Heart right ventricle (tissue), 16 donors: ENCODE measurements at regions not wholly inside any gene's neighbourhood (a gene's known extent, or its start where the extent isn't known, plus 50 kb on each side); places are given as distances from the start of the nearest gene placed in this dataset.

Experiments
- ATAC-seq, 8 donors: fragments of 200-7000 bp; cut with Tn5 transposase; one replicate each; pipeline ENCODE4 v1.9.1; 2020; ENCODE audit warnings: mild to moderate bottlenecking in 8 of 8, moderate library complexity in 8 of 8, moderate number of reproducible peaks in 1 of 8
- DNase-seq, 2 donors: peaks; one replicate each; pipeline ENCODE4 v3.0.0-alpha.2; 2020
- H3K27ac ChIP-seq, 10 donors: fragments of 200-600 bp; sonication (generic) in 2 of 10; one replicate each; pipeline versions ENCODE4 v1.5.0 to v1.8.0; 2020 to 2022; ENCODE audit warnings: mild to moderate bottlenecking in 3 of 10
- H3K27me3 ChIP-seq, 7 donors: fragments of 200-600 bp; one replicate each; pipeline ENCODE4 v1.8.0; 2021 to 2022; ENCODE audit warnings: mild to moderate bottlenecking in 2 of 7
- H3K36me3 ChIP-seq, 9 donors: fragments of 200-600 bp; sonication (generic) in 1 of 9; one replicate each; pipeline versions ENCODE4 v1.5.0 to v1.8.0; 2020 to 2022; ENCODE audit warnings: mild to moderate bottlenecking in 2 of 9
- H3K4me1 ChIP-seq, 9 donors: fragments of 200-600 bp; sonication (generic) in 1 of 9; one replicate each; pipeline versions ENCODE4 v1.5.0 to v1.8.0; 2020 to 2022; ENCODE audit warnings: mild to moderate bottlenecking in 4 of 9
- H3K4me3 ChIP-seq, 10 donors: fragments of 200-600 bp; sonication (generic) in 2 of 10; one replicate each; pipeline versions ENCODE4 v1.5.0 to v1.8.0; 2020 to 2022; ENCODE audit warnings: mild to moderate bottlenecking in 7 of 10, moderate library complexity in 2 of 10
- H3K9me3 ChIP-seq, 11 donors: fragments of 200-600 bp in 10 of 11; sonication (generic) in 2 of 11; one replicate each; pipeline versions ENCODE4 v1.5.0 to v1.8.0; 2013 to 2022; ENCODE audit warnings: mild to moderate bottlenecking in 2 of 11, control low read depth in 1 of 11, moderate library complexity in 1 of 11
- CTCF ChIP-seq, 9 donors: fragments of 200-600 bp; sonication (generic) in 2 of 9; IDR thresholded peaks; one replicate each; pipeline versions ENCODE4 v1.5.0 to v1.8.0; 2021 to 2022; ENCODE audit warnings: antibody characterized with exemption in 9 of 9, mild to moderate bottlenecking in 5 of 9, moderate library complexity in 1 of 9
- WGBS, 2 donors: extraction: QIAGEN DNeasy Blood & Tissue Kit; methylation state at CpG; one replicate each; pipeline ENCODE4 v1.1.7; 2013; ENCODE audit warnings: inconsistent platforms in 1 of 2; 5-methylcytosine and 5-hydroxymethylcytosine counted together
- intact Hi-C, 10 donors: fragments of 100-400 bp; cut with DNase I; formaldehyde crosslinking; loops; one replicate each; pipeline versions ENCODE4 v1.11.1 to v1.14.2; 2022
- donor health status: Arrhythmogenic right ventricular cardiomyopathy.
- donor health status: ischemic (EF 13 %, LVEDD 7.1; RV severe dilation, severe dysfunction).
- donor health status: healthy with polysubstance abuse.
- donor health status: DM: no; HTN: yes; CAD: no.
- donor health status: DM: no; HTN: no; CAD: no.
- donor health status: ischemic (EF 25% LVEDD 6.9; RV normal size, moderate dysfunction).
- donor health status: ischemic (EF 25% LVEDD 5.7; RV mildly dilated, moderate dysfunction).
- donor health status: healthy.
- donor health status: DM: yes; HTN: yes; CAD: no.
- donor health status: Ischemic cardiomyopathy.
- donor health status: ischemic (EF 35%, LVEDD 5.7; RV mildly dilated, moderate dysfunction).
- donor health status: nonischemic (EF 11% LVEDD 7.7; RV severe dilation, severe dysfunction).
- donor health status: DM: yes; HTN: yes; CAD: no.
- donor health status: PGD.
- donor health status: ischemic (EF 29% LVEDD 5.4; RV normal size, mild dysfunction).
- donor health status: nonischemic (EF 23%, LVEDD 6.1; RV moderate dilation, normal function).

- peaks cover 0 to 3% (median 0%) of the 10 kb centered on the region in 11 donors for H3K9me3 ChIP-seq
- 71 to 72% methylated on average over 3 of the region's 3 CpGs for WGBS, 2 donors
- no peaks in the 10 kb centered on the region for H3K4me1 ChIP-seq
- no peak overlapping the region for H3K4me3 ChIP-seq
- ATAC-seq (no peak), DNase-seq (no peak)
- intact Hi-C loops, result no loop called here
- H3K27ac ChIP-seq, result no peak overlapping the region
- no peaks in the 10 kb centered on the region for H3K36me3 ChIP-seq
- no peaks in the 10 kb centered on the region for H3K27me3 ChIP-seq
- no peak for TF ChIP-seq CTCF (IDR thresholded peaks at IDR 0.05)
Measured at GRCh38 chr4:97475621-97476020, 667.7 kb downstream of the STPG2 start.

GRCh38 chr4:97477974-97478373 is 665.3 kb downstream of the STPG2 start:
- intact Hi-C loops, result no loop called here
- Histone ChIP-seq H3K36me3 (no peaks in the 10 kb centered on the region), H3K27ac (no peak overlapping the region), H3K9me3 (peaks cover 0 to 9% (median 0%) of the 10 kb centered on the region in 11 donors), H3K27me3 (no peaks in the 10 kb centered on the region), H3K4me1 (no peaks in the 10 kb centered on the region), H3K4me3 (no peak overlapping the region)
- DNase-seq (no peak), ATAC-seq (no peak)
- TF ChIP-seq CTCF (IDR thresholded peaks at IDR 0.05), result no peak
- 78 to 86% methylated on average over 3 of the region's 3 CpGs for WGBS, 2 donors

- DNase-seq (no peak), ATAC-seq (no peak)
- WGBS, 2 donors, result 65 to 67% methylated on average over 1 of the region's 1 CpG
- intact Hi-C loops, result no loop called here
- Histone ChIP-seq H3K27me3 (no peaks in the 10 kb centered on the region), H3K27ac (no peak overlapping the region), H3K9me3 (peaks cover 0 to 23% (median 0%) of the 10 kb centered on the region in 11 donors), H3K36me3 (no peaks in the 10 kb centered on the region), H3K4me1 (no peaks in the 10 kb centered on the region), H3K4me3 (no peak overlapping the region)
- TF ChIP-seq CTCF (IDR thresholded peaks at IDR 0.05), result no peak
Measured at GRCh38 chr4:97479388-97479787, 663.9 kb downstream of the STPG2 start.

GRCh38 chr4:97491856-97492255 is 651.4 kb downstream of the STPG2 start:
- Histone ChIP-seq H3K9me3 (peaks cover 0 to 2% (median 0%) of the 10 kb centered on the region in 11 donors), H3K27me3 (no peaks in the 10 kb centered on the region), H3K4me3 (no peak overlapping the region), H3K36me3 (no peaks in the 10 kb centered on the region), H3K27ac (no peak overlapping the region), H3K4me1 (no peaks in the 10 kb centered on the region)
- WGBS, 2 donors, result 79 to 86% methylated on average over 3 of the region's 3 CpGs
- TF ChIP-seq CTCF (IDR thresholded peaks at IDR 0.05), result no peak
- ATAC-seq (no peak), DNase-seq (no peak)
- intact Hi-C loops, result no loop called here
